Keratinocyte (primary cell): ENCODE measurements at regions not wholly inside any gene's neighbourhood (a gene's known extent, or its start where the extent isn't known, plus 50 kb on each side); places are given as distances from the start of the nearest gene placed in this dataset.

Source experiments
- DNase-seq: peaks from one replicate; pipeline ENCODE4 v3.0.0-alpha.2; 2011; ENCODE audit warnings: low read depth, missing footprints, low spot score
- FAIRE-seq: peaks from 2 replicates; lab custom pipeline; 2011; peaks lifted over from hg19 to GRCh38; lab: Jason Lieb, UNC
- H2AFZ ChIP-seq: 2 replicates; pipeline ENCODE4 v1.6.0; 2012; ENCODE audit warnings: low read length, control low read depth, inconsistent platforms; ENCODE audit not compliant: control insufficient read depth
- H3K27ac ChIP-seq: 2 replicates; pipeline ENCODE4 v1.5.1; 2011; ENCODE audit warnings: low read length; ENCODE audit not compliant: control insufficient read depth, insufficient read depth
- H3K27me3 ChIP-seq: 3 replicates; pipeline ENCODE4 v1.6.0; 2011; ENCODE audit warnings: low read length; ENCODE audit not compliant: control insufficient read depth, insufficient read depth; ENCODE audit errors: extremely low read depth
- H3K36me3 ChIP-seq, 2 experiments: 2 replicates in 1 of 2; 3 replicates in 1 of 2; pipeline ENCODE4 v1.5.1; 2011; ENCODE audit warnings: low read length in 2 of 2, mild to moderate bottlenecking in 1 of 2; ENCODE audit not compliant: control insufficient read depth in 2 of 2, insufficient read depth in 2 of 2; ENCODE audit errors: extremely low read depth in 1 of 2
- H3K4me1 ChIP-seq: 3 replicates; pipeline ENCODE4 v1.5.1; 2011; ENCODE audit warnings: low read length; ENCODE audit not compliant: control insufficient read depth, insufficient read depth; ENCODE audit errors: extremely low read depth
- H3K4me2 ChIP-seq: 3 replicates; pipeline ENCODE4 v1.6.0; 2011; ENCODE audit warnings: low read depth, low read length; ENCODE audit not compliant: control insufficient read depth, insufficient read depth; ENCODE audit errors: extremely low read depth
- H3K4me3 ChIP-seq, 3 experiments: fragments of 200-600 bp in 1 of 3; sonication (generic) in 1 of 3; 2 replicates in 2 of 3; 3 replicates in 1 of 3; pipeline ENCODE4 v1.5.1; 2011 to 2016; ENCODE audit warnings: low read length in 3 of 3, mild to moderate bottlenecking in 3 of 3, control low read depth in 2 of 3, inconsistent platforms in 1 of 3, low read depth in 1 of 3, mixed read lengths in 1 of 3, mixed run types in 1 of 3, moderate library complexity in 1 of 3; ENCODE audit not compliant: control insufficient read depth in 2 of 3, insufficient read depth in 2 of 3; ENCODE audit errors: extremely low read depth in 1 of 3
- H3K79me2 ChIP-seq: 2 replicates; pipeline ENCODE4 v1.6.0; 2012; ENCODE audit warnings: low read length; ENCODE audit not compliant: control insufficient read depth, insufficient read depth
- H3K9ac ChIP-seq: 3 replicates; pipeline ENCODE4 v1.6.0; 2011; ENCODE audit warnings: low read length; ENCODE audit not compliant: control insufficient read depth, insufficient read depth; ENCODE audit errors: extremely low read depth
- H3K9me1 ChIP-seq: 3 replicates; pipeline ENCODE4 v1.6.0; 2011; ENCODE audit warnings: low read length; ENCODE audit not compliant: control insufficient read depth, insufficient read depth; ENCODE audit errors: extremely low read depth
- H3K9me3 ChIP-seq: 2 replicates; pipeline ENCODE4 v1.5.1; 2012; ENCODE audit warnings: low read depth, low read length; ENCODE audit not compliant: control insufficient read depth
- H4K20me1 ChIP-seq: 3 replicates; pipeline ENCODE4 v1.6.0; 2011; ENCODE audit warnings: low read length; ENCODE audit not compliant: control insufficient read depth, insufficient read depth; ENCODE audit errors: extremely low read depth
- CTCF ChIP-seq, 3 experiments: IDR thresholded peaks in 1 of 3; conservative IDR thresholded peaks in 1 of 3; optimal IDR thresholded peaks in 1 of 3; 2 replicates in 2 of 3; 3 replicates in 1 of 3; pipeline versions ENCODE3 to v1.5.1; 2011; ENCODE audit warnings: low read length in 3 of 3, mild to moderate bottlenecking in 3 of 3, moderate library complexity in 2 of 3, control low read depth in 1 of 3, inconsistent platforms in 1 of 3; ENCODE audit not compliant: insufficient read depth in 2 of 3; ENCODE audit errors: extremely low read depth in 1 of 3
- EZH2 ChIP-seq: IDR thresholded peaks from one replicate; pipeline ENCODE4 v1.6.1; 2012; ENCODE audit warnings: inconsistent platforms, mild to moderate bottlenecking, low read length, moderate library complexity
- dilution Hi-C: fragments of 300-500 bp; cut with MboI; formaldehyde crosslinking; loops from one replicate; pipeline ENCODE4 v1.7.0; 2020; ENCODE audit warnings: low sequenced_read_pairs; ENCODE audit not compliant: extremely low pct_ligation_motif_present

GRCh38 chr6:6859722-6860121 lies 248.0 kb upstream of the RREB1 start:
- Histone ChIP-seq H2AFZ (no peak overlapping the region), H3K4me1 (peaks cover 18% of the 10 kb centered on the region), H3K9me1 (no peaks in the 10 kb centered on the region), H3K9ac (no peak overlapping the region), H3K4me2 (no peak overlapping the region), H3K27me3 (no peaks in the 10 kb centered on the region), H3K79me2 (no peaks in the 10 kb centered on the region), H3K9me3 (no peaks in the 10 kb centered on the region), H4K20me1 (no peaks in the 10 kb centered on the region), H3K27ac (no peak overlapping the region), H3K36me3 (no peaks in the 10 kb centered on the region), H3K4me3 (no peak overlapping the region)
- dilution Hi-C loops = no loop called here
- FAIRE-seq (no peak), DNase-seq (no peak)
- TF ChIP-seq CTCF (optimal IDR thresholded peaks at IDR 0.05 in 1 of 3, IDR thresholded peaks at IDR 0.05 in 1 of 3, conservative IDR thresholded peaks at IDR 0.05 in 1 of 3; ENCODE audit: extremely low read depth in 1 of 3, insufficient read depth in 2 of 3, low read length in 3 of 3) (no peak), EZH2 (no peak)

GRCh38 chr6:6860863-6861262 lies 246.9 kb upstream of the RREB1 start:
- H3K36me3 ChIP-seq = no peaks in the 10 kb centered on the region
- peaks cover 18% of the 10 kb centered on the region for H3K4me1 ChIP-seq
- no peaks in the 10 kb centered on the region for H3K79me2 ChIP-seq
- FAIRE-seq (no peak), DNase-seq (no peak)
- H3K27me3 ChIP-seq = no peaks in the 10 kb centered on the region
- no peak overlapping the region for H3K4me2 ChIP-seq
- H4K20me1 ChIP-seq = no peaks in the 10 kb centered on the region
- H3K4me3 ChIP-seq = no peak overlapping the region
- dilution Hi-C loops = no loop called here
- no peaks in the 10 kb centered on the region for H3K9me1 ChIP-seq
- no peak overlapping the region for H2AFZ ChIP-seq
- H3K27ac ChIP-seq = no peak overlapping the region
- TF ChIP-seq EZH2 (no peak), CTCF (optimal IDR thresholded peaks at IDR 0.05 in 1 of 3, IDR thresholded peaks at IDR 0.05 in 1 of 3, conservative IDR thresholded peaks at IDR 0.05 in 1 of 3; ENCODE audit: extremely low read depth in 1 of 3, insufficient read depth in 2 of 3, low read length in 3 of 3) (no peak)
- H3K9ac ChIP-seq = no peak overlapping the region
- H3K9me3 ChIP-seq = no peaks in the 10 kb centered on the region
